Stimulated activated naive CD4-positive, alpha-beta T cell treated with Interleukin-2 at 50 U/mL for 16 hours (primary cell): ENCODE measurements at regions not wholly inside any gene's neighbourhood (a gene's known extent, or its start where the extent isn't known, plus 50 kb on each side); places are given as distances from the start of the nearest gene placed in this dataset.

ENCODE experiments used
- DNase-seq: peaks from one replicate; lab custom pipeline; 2025; lab: John Stamatoyannopoulos, UW

DNA sequence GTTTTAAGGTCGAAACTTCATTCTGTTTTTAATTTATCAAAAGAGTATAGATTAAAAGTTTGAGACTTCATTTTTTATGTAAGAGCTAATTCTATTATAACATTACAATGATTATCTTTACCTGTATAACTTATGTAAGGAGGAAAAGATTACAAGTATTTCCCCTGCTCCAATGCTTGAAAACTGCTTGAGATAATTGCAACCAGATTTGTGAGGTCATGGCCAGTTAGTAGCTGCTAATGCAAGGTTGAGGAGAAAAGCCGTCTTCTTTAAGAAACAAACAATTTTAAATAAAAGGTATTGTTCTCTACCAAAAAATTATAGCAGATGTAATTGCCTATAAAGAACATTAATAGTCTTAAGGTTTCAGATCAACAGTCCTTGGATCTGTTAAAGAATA is 208.3 kb upstream of the UBE2E2 start:
- no peak for DNase-seq

DNA sequence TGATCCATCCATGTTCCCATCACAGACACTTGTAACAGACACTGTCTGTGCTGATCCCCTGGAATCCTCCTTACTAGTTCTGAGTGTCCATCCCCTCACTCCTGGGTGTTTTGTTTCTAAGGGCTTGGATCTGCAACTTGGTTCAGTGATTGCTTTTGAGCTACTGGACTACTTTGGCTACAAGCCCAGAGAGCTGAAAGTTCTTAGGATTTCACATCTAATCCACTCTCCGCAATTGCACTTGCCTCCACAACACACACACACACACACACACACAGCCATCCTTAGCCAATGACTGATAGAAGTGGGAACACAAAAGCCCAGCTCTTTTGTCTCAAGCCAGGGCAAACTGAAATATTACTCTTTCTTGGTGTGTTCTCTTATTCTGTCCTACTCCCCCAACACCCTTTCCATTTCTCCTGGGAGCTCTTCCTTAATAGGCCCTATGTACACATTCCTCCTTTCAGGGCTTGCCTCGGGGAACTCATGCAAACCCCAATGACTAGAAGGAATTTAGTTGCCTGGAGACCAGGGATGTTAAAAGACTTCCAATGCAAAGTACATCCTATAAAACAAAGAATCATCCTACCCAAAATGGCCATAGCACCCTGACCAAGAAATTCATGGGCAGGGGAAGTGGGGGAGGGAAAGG is 206.1 kb upstream of the UBE2E2 start:
- no peak for DNase-seq

DNA sequence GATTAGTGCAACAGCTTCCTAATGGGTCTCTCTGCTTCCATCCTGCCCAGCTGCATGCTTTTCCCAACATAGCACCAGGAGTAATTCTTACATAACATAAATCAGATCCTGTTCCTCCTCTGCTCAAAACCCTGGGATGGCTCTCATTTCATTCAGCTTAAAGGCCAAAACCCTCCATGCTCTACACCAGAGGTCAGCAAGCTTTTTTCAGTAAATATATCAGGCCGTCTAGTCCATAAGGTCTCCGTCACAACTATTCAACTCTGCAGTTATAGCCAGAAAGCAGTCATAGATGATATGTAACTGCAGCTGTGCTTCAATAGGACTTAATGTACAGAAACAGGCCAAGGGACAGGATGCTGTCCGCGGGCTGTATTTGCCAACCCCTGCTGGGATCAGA is 202.8 kb upstream of the UBE2E2 start:
- DNase-seq = no peak

DNA sequence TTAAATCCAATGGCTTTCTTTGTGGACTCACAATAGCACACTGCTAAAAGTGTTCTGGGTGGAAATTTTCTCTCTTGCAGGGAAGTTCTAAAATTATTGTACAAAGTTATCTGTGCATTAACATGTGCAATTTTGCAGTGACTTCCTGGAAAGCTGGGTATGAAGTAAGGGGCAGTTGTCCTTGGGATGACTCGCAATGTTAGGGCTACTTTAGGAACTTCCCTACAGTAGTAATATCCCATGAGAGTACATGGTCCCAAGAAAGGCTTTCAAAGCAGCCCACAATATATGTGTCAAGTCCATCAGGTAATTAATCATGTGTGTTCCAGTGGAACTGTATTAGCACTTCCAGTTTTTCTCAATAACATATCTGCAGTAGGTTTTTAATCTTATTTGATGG is 201.0 kb upstream of the UBE2E2 start:
- DNase-seq = no peak

DNA sequence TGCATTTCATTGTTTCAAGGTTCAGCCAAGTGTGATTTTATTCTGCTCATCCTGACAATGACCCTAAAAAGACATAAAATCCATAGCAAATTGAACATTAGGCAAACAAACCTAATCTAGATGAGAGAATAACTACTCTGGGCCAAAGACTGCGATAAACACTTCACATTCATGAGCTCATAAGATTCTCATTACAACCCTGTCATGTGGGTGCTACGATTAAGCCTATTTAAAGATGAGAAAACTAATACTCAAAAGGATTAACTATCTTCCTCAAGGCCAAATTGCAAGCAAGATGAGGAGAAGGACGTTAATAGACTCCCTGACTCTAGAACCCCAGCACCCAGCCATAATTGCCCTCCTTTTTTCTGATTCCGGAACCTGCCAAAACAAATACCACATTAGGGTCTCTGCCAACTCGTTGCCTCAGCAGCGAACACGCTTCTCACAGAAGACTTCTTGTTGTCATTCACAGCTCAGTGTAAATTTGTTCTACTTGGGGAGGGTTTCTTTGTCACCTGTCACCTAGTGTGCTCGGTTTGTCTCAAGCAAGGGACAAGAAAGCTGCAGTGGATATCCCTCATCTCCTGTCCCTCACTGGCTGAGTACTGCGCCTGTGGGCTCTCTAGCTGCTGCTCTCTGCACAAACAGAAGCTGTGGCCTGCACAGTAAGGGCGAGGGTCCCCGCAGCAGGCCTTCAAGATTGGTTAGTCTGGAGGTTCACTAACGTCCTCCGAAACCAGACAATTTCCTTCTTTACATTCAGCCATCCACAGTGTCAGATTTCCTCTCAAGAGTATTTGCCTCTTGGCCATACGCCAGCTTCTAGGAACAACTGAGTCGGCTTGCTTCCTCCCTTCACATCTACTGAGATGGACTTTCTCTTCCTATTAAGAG is 200.0 kb upstream of the UBE2E2 start:
- no peak for DNase-seq

DNA sequence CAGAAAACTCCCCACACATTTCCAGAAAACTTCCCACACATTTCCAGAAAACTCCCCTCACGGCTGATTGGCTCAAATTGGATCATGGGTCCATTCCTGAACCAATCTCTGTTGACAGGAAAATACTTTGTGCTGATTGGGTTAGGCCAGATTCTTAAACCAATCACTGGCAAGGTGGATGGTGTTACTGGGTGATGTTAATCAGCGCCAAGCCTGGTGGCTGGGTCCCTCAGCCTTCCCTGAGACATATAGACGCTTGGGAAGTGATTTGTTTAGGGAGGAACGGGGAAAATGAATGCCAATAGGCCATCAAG is 199.4 kb upstream of the UBE2E2 start:
- no peak for DNase-seq

DNA sequence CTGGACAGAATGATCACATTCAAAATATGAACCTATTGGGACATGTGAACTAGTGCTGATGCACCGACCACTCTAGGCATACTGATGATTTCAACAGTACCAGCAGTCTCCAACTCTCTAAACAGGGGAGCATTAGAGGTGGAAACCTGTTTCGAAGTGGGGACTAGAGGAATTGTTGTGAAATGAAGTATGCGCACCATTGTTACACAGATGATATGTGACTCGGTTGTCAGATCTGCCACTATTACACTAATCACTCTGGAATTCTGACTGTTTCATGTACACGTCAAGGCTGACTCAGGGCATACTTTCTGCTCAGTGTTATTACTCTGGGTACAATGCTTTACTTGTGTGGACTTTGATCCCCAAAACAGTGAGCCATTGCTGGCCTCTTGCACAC is 198.2 kb upstream of the UBE2E2 start:
- no peak for DNase-seq

DNA sequence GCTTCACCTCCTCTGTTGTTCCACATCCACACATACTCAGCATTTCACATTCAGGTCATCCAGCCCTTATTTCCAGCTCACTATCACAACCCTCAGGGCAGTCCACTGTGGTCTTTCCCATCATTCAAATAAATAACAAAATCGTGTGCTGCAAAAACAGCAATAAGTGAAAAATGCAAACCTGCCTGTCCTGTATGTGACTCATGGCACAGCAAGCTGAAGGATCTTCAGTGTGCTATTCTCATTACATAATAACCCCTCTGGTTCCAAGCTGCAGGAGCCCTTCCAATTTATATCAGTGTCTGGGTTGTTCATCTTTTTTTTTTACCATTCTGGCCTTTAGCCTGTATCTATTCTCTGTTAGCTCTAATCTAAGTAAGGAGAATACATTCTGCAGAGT is 185.3 kb upstream of the UBE2E2 start:
- no peak for DNase-seq

DNA sequence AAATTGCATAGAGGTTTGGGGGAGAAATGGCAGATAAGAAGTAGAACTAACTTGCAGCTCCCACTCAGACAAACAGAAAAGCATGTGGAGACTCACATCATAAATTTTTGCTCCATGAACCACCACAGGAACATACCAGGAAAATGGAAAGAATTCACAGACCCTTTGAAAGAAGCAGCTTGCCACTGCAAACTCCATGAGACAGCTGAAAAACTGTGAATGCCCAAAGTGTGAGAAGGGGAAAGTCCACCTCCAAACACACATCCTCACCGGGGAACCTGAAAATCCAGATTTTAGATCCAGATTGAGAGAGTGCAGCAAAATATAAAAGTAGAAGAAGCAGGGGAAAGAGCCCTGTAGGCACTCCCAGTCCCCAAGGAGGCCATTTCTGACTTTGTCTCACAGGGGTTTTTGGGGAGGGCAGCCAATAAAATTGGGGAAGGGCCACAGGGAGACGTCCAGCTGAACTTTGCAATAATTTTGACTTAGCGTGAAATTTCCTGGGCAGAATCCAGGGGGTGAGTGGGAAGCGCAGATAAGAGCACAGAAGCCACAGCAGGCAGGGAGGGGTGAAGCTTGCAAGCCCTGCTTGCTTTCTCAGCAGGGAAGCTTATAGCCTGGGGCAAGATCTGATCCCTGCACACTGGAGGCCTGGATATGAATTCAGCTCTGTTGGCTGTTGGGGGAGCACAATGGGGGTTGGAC is 183.4 kb upstream of the UBE2E2 start:
- no peak for DNase-seq

DNA sequence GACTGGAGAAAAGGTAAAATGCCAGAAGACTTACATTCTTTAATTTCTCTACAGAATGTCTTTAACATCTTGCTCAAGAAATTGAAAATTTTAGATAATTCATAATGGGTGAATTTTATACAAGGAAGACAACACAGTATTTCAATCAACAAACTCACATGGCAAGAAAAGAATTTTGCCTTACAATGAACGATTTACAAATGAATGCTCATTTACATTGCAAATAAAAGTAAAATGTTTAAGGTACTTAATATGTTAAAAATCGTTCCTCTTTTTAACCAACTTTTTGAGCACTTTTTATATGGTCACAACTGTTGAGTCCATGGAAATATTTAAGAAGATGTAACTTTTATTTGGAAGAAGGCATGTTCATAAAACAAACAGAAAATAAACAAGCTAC is 174.8 kb upstream of the UBE2E2 start:
- DNase-seq = no peak

DNA sequence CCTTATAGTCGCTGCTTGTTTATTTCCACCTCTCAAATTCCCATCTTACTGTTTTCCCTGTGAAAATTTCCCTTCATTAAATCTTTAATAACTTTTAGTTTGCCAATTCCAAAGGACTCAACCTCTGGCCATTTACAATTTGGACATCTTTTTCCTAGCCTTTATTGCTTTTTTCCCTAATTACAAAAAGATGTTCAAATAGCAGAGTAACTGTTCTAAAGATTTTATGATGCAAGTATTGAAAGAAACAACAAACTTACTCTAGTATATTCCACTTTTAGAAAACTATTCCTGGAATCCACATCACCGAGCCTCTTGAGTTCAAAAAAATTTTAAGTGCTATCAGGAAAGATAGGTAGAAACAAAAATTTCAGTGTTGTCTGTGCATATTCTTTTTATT is 174.1 kb upstream of the UBE2E2 start:
- no peak for DNase-seq

DNA sequence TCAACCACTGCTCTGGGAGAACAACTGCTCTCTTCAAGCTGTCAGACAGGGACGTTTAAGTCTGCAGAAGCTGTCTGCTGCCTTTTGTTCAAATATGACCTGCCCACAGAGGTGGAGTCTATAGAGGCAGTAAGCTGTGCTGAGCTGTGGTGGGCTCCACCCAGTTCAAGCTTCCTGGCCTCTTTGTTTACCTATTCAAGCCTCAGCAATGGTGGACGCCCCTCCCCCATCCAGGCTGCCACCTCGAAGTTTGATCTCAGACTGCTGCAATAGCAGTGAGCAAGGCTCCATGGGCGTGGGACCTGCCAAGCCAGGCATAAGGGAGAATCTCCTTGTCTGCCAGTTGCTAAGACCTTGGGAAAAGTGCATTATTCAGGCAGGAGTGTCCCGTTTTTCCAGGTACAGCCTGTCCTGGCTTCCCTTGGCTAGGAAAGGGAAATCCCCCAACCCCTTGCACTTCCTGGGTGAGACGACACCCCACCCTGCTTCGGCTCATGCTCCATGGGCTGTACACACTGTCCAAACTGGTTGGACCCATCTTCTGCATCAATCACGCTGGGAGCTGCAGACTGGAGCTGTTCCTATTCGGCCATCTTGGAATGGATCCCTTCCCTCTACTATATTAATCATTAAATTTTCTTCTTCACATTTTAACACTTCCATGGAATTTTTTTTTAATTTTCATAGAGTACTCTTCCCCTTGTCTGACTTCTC is 167.0 kb upstream of the UBE2E2 start:
- no peak for DNase-seq

DNA sequence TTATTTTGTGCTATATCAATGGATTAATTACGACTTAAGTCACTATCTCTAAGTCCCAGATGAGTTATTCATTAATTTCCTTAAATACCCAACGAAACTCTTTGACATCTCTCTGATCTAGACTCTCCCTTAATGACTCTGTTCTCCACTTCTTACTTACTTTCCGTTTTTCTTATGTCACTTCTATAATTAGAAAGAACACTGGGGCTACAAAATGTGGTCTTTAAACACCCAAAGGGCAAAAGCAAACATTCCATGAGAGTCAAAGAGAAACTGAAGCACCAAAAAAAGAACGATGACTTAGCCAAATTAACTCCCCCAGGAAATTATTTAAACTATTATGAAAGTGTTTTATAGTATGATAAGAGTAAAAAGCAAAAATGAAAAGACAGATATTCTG is 166.4 kb upstream of the UBE2E2 start:
- DNase-seq = no peak

DNA sequence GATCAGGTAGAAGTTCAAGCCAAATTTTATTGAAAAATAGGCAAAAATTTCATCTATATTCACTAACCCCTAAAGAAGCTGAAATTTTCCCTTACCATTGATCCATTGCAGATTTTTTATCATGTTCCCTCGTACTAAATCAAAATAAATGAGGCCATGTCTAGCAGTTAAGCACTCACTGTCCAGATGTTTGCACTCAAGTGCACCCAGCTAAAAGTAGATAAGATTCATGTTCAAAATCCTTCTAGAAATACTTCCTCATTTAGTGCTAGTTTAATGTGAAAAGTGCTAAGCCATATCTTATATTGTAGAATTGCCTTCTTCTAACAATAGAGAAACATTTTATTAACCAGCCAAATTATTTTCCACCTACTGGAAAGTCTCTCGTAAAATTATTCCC is 164.7 kb upstream of the UBE2E2 start:
- no peak for DNase-seq

DNA sequence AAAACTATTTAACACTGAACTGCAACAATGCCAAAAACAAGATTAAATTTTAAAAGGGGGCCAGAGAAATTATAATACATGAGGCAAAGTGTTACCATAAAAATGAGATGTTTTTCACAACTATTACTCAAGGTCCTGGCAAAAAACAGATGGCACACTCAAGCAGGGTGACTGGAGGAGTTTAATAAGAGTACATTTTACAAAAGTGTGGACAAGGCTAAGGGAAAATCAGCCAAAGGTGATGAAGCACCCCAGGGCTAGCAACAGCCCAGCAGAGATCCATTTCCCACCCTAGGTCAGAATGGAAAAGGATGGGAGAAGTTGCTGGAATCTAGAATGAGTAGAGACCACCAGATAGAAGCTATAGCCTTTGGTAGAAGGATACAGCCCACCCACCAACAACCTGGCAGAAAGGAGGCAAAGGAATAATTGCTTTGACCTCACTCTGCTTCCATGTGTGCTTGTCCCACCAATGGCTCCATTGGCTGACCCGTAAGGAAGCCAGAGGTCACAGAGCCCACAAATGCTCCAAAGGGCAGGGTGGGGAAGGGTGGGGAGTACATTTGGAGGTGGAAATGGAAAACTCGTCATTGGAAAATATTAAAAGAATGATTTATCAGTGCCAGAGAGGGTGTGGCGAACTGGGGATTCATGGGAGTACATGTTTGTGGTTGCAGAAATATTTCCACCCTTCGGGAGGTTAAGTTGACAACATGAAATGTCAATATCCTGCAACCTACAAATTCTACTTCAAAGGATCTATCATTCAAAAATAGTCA is 161.0 kb upstream of the UBE2E2 start:
- DNase-seq = no peak

DNA sequence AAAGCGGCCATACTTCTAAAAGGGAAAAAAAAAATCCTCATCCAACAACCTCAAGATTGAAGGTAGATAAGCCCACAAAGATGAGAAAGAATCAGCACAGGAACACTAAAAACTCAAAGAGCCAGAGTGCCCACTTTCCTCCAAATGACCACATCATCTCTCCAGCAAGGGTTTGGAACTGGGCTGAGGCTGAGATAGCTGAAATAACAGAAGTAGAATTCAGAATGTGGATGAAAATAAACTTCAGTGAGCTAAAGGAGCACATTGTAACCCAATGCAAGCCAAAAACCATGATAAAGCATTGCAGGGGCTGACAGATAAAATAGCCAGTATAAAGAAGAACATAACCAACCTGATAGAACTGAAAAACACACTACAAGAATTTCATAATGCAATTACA is 158.7 kb upstream of the UBE2E2 start:
- DNase-seq = no peak

DNA sequence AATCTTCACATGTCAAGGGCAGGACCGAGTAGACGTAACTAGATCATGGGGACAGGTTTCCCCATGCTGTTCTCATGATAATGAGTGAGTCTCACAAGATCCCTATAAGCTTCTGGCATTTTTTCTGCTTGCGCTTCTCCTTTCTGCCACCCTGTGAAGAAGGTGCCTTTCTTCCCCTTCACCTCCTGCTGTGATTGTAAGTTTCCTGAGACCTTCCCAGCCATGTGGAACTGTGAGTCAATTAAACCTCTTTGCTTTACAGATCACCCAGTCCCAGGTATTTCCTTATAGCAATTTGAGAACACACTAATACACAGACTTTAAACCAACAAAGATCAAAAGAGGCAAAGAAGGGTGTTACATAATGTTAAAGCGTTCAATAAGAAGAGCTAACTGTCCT is 156.6 kb upstream of the UBE2E2 start:
- no peak for DNase-seq

DNA sequence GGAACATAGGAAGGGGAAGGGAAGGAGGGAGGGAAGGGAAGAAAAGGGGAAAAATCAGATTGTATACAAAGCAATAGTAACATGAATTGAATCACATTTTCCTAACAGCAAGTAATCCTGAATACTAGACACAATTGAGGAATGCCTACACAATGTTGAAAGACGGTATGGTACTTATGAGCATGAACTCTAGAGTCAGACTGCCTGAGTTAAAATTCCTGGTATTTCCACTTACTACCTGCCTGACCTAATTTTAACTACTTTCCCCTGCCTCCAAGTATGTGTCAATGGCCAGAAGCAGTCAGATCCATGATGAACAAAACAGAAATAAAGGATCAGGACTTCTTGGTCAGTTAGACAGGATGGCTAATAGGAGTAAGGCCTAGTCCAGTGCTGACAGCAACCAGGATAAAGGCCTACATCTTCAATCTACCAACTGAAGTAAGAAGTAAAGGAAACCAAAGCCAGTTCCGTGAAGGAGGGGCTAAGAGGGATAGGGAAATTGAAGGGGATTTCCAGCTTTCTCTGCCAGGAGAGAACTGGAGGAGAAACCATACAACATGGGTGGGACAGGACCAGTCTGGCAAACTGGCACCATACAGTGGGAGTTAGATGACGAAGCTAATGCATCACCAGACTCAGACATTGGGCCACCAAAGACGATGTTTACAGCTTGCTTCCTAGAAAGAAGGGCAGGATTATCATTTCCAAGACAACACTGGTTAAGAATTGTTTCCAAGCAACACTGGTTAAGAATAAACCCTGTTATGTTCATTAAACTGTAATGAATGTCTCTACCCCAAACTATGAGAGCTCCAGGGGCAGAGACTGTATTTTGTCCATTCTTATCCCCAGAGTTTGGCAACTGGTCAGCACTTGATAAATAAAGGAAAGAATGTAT is 151.6 kb upstream of the UBE2E2 start:
- no peak for DNase-seq

DNA sequence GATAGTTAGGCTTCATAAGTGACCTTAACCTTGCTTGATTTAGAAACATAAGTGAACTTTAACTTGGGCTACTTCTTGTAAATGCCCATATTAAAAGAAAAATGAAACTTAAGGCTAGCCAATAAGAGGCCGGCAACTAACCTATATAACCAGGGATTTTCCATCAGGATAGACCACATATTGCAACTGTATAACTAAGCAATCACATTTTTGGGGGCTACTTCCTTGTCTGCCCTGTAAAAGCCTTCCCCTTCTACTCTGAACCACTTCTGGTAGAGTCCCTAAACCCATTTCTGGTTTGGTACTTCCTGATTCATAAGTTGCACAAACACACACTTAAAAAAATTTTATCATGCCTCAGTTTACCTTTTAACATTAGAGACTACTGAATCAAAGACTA is 150.9 kb upstream of the UBE2E2 start:
- DNase-seq = no peak

DNA sequence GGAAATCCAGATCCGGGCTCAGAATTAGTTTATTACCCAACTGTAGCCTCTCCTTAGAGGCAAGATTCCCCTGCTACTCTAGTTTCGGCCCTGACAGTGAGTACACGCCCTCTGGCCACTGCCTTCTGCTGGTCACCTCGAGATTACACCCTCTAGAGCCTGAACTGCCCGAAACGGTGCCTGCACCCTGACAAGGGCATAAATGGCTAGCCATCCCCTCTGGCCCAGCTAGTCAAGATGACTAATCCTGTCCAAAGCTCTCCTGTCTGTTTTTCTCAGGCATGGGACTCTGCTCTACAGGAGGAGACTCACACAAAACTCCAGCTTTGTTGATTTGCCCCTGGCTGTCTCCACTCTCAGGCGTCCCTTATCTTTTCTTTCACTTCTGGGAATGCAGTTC is 150.5 kb upstream of the UBE2E2 start:
- DNase-seq = no peak
